Vagina (tissue), 2 donors: ENCODE measurements at regions not wholly inside any gene's neighbourhood (a gene's known extent, or its start where the extent isn't known, plus 50 kb on each side); places are given as distances from the start of the nearest gene placed in this dataset.

Experiments
- DNase-seq, 2 donors: peaks; one replicate each; pipeline ENCODE4 v3.0.0-alpha.2; 2017; ENCODE audit errors: extremely low spot score in 2 of 2
- H3K27ac ChIP-seq: fragments of 200-600 bp; sonication (generic); one replicate; pipeline ENCODE4 v1.5.1; 2019
- H3K27me3 ChIP-seq: fragments of 200-600 bp; sonication (generic); one replicate; pipeline ENCODE4 v1.5.1; 2019
- H3K36me3 ChIP-seq, 2 donors: fragments of 200-600 bp; sonication (generic); one replicate each; pipeline ENCODE4 v1.5.1; 2017 to 2019
- H3K4me1 ChIP-seq: fragments of 200-600 bp; sonication (generic); one replicate; pipeline ENCODE4 v1.5.1; 2019
- H3K4me3 ChIP-seq, 2 donors: fragments of 200-600 bp; sonication (generic); 1 replicate in 1 of 2; 2 replicates in 1 of 2; pipeline ENCODE4 v1.5.1; 2016 to 2019
- H3K9me3 ChIP-seq: fragments of 200-600 bp; sonication (generic); one replicate; pipeline ENCODE4 v1.5.1; 2019
- POLR2A ChIP-seq, 2 donors: fragments of 450-650 bp; IDR thresholded peaks; one replicate each; pipeline ENCODE4 v1.6.1; 2017; ENCODE audit warnings: antibody characterized with exemption in 2 of 2, mild to moderate bottlenecking in 2 of 2, moderate library complexity in 2 of 2
- POLR2AphosphoS5 ChIP-seq, 2 donors: sonication (generic); formaldehyde crosslinking; IDR thresholded peaks; one replicate each; pipeline ENCODE4 v1.9.0; 2017; ENCODE audit warnings: antibody characterized with exemption in 2 of 2, mild to moderate bottlenecking in 2 of 2, low read depth in 1 of 2; ENCODE audit not compliant: insufficient read depth in 1 of 2
- intact Hi-C: fragments of 100-400 bp; cut with DNase I; formaldehyde crosslinking; loops from one replicate; pipeline ENCODE4 v1.15.1; 2023
- TF ChIP-seq, protein P1 (sequence below), 3 experiments: fragments of 450-650 bp in 2 of 3; fragments of 200-600 bp in 1 of 3; sonication (generic) in 1 of 3; IDR thresholded peaks; one replicate each; pipeline ENCODE4 v1.5.1; 2017 to 2019; ENCODE audit warnings: antibody characterized with exemption in 3 of 3, mild to moderate bottlenecking in 2 of 3, moderate library complexity in 2 of 3

DNA sequence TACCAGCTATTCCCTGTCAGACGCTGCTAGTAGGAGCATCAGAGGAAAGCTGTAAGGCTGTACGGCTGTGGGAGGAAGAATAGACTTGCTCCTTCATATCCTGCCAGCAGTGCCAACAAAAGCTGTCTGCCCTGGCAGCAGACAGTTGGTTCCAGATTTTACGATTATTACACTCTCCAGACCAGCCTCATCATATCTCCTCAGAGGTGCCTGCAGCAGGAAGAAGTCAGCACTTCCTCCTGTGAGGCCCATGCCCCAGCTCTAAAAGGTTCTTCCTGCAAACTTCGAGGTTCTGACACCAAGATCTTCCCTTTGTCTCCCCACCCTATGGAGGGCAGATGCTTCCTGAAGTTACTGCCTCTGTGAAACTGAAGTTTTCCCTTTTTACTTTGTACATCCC is 537.7 kb upstream of the PKDCC start:
- intact Hi-C loops: no loop called here
- Histone ChIP-seq H3K27me3 (no peaks in the 10 kb centered on the region), H3K27ac (no peak overlapping the region), H3K4me1 (no peaks in the 10 kb centered on the region), H3K36me3 (no peaks in the 10 kb centered on the region), H3K9me3 (no peaks in the 10 kb centered on the region), H3K4me3 (no peak overlapping the region)
- DNase-seq: no peak
- no peak for TF ChIP-seq POLR2A (IDR thresholded peaks at IDR 0.05)
- TF ChIP-seq POLR2AphosphoS5 (IDR thresholded peaks at IDR 0.05; ENCODE audit: insufficient read depth in 1 of 2, low read depth in 1 of 2): no peak
- TF ChIP-seq, protein P1, sequence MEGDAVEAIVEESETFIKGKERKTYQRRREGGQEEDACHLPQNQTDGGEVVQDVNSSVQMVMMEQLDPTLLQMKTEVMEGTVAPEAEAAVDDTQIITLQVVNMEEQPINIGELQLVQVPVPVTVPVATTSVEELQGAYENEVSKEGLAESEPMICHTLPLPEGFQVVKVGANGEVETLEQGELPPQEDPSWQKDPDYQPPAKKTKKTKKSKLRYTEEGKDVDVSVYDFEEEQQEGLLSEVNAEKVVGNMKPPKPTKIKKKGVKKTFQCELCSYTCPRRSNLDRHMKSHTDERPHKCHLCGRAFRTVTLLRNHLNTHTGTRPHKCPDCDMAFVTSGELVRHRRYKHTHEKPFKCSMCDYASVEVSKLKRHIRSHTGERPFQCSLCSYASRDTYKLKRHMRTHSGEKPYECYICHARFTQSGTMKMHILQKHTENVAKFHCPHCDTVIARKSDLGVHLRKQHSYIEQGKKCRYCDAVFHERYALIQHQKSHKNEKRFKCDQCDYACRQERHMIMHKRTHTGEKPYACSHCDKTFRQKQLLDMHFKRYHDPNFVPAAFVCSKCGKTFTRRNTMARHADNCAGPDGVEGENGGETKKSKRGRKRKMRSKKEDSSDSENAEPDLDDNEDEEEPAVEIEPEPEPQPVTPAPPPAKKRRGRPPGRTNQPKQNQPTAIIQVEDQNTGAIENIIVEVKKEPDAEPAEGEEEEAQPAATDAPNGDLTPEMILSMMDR (IDR thresholded peaks at IDR 0.05): no peak

DNA sequence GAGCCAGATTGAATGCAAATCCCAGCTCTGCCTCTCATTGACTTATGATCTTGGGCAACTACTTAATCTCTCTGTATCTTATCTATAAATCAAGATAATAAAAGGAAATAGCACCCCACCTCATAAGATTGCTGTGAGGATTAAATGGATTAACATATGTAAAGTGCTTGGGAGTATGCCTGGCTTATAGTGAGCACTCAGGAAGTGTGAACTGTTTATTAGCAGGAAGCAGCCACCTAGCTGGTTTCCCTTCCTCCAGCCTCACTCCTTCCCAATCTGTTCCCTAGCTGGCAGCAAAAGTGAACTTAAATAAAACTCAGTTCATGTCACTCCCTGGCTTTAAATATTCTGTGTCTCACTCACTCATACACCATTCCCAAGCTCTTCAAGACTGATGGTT is 526.6 kb upstream of the PKDCC start:
- Histone ChIP-seq H3K27me3 (no peaks in the 10 kb centered on the region), H3K36me3 (no peaks in the 10 kb centered on the region), H3K4me1 (no peaks in the 10 kb centered on the region), H3K9me3 (no peaks in the 10 kb centered on the region), H3K4me3 (no peak overlapping the region), H3K27ac (no peak overlapping the region)
- DNase-seq: no peak
- intact Hi-C loops: no loop called here
- TF ChIP-seq, protein P1 (IDR thresholded peaks at IDR 0.05): no peak
- TF ChIP-seq POLR2A (IDR thresholded peaks at IDR 0.05): no peak
- TF ChIP-seq POLR2AphosphoS5 (IDR thresholded peaks at IDR 0.05; ENCODE audit: insufficient read depth in 1 of 2, low read depth in 1 of 2): no peak

DNA sequence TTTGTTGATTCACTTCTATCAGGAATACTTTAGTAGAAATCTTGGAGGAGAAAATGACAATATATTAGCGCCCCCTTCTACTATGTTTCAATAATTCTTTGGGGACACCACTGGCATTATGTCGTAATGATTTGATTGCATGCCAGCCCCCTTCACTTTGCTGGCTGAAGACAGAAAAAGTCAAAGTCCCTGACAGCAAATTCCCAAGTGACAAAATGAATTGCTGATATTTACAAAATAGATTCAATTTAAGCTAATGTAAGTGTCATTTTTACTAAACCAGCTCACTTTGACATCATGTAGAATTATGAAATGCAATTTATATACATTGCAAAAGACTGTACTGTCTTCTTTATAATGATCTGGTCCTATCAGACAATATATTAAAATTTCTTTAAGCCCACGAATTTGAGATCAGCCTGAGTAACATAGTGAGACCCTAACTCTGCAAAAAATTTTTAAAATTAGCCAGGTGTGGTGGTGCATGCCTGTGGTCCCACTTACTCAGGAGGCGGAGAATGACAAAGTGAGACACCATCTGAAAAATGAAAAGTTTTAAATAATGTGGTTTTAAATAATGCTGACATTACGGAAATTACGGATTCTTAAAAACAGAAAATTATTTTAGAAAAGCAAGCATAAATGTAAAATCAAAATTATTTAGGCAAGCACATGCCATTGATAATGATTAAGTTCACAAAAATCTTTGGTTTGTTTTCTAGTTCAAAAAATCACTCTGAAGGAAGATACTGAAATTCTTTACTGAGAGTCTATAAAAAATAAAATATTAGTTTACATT is 520.1 kb upstream of the PKDCC start:
- no peak overlapping the region for H3K27ac ChIP-seq
- TF ChIP-seq, protein P1 (IDR thresholded peaks at IDR 0.05): no peak
- TF ChIP-seq POLR2A (IDR thresholded peaks at IDR 0.05) (no peak), POLR2AphosphoS5 (IDR thresholded peaks at IDR 0.05; ENCODE audit: insufficient read depth in 1 of 2, low read depth in 1 of 2) (no peak)
- H3K9me3 ChIP-seq: no peaks in the 10 kb centered on the region
- H3K27me3 ChIP-seq: no peaks in the 10 kb centered on the region
- H3K36me3 ChIP-seq: no peaks in the 10 kb centered on the region
- no peak for DNase-seq
- no peak overlapping the region for H3K4me3 ChIP-seq
- intact Hi-C loops: no loop called here
- no peaks in the 10 kb centered on the region for H3K4me1 ChIP-seq

GRCh38 chr2:41535575-41535974 is 512.2 kb upstream of the PKDCC start:
- Histone ChIP-seq H3K36me3 (no peaks in the 10 kb centered on the region), H3K27ac (no peak overlapping the region), H3K4me1 (no peaks in the 10 kb centered on the region), H3K27me3 (no peaks in the 10 kb centered on the region), H3K9me3 (no peaks in the 10 kb centered on the region), H3K4me3 (no peak overlapping the region)
- DNase-seq: no peak
- intact Hi-C loops: no loop called here
- TF ChIP-seq, protein P1 (IDR thresholded peaks at IDR 0.05): no peak
- TF ChIP-seq POLR2A (IDR thresholded peaks at IDR 0.05): no peak

DNA sequence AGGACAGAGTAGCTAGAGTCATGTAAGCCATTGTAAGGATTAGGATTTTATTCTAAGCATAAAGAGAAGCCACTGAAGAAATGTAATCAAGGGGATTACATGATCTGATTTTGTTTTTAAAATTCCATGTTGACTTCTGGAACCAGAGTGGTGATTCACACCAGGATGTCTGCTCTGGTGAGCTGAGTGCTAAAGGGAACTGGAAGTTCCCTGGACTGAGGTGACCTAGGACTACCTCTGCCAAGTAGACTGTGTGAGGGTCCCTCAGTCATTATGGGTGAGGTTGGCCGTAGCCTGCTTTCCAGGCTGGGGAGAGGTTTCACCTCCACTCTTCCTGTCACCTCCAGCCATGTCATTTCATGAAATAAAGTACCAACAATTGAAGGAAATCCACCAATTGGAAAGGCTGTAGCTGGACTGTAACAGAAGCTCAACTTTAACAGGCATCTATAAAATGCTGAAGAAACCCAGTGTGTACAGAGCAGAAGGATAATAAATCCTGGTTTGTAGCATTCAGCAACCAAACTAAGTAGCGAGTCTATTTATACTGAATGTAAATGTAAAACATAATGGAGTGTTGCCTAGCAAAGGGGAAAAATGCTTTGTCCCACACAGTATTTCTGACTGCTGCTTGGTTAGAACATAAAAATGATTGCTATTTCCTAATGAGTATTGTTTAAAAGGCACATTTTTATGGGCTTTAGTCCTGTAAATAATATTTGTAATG is 507.4 kb upstream of the PKDCC start:
- TF ChIP-seq, protein P1 (IDR thresholded peaks at IDR 0.05): no peak
- no peak for TF ChIP-seq POLR2AphosphoS5 (IDR thresholded peaks at IDR 0.05; ENCODE audit: insufficient read depth in 1 of 2, low read depth in 1 of 2)
- TF ChIP-seq POLR2A (IDR thresholded peaks at IDR 0.05): no peak
- intact Hi-C loops: loop anchor here (5.0 kb wide), 1 partner anchor 552 kb away; no protein-coding TSS in a partner anchor
- H3K27ac ChIP-seq: no peak overlapping the region
- H3K4me3 ChIP-seq: no peak overlapping the region
- no peaks in the 10 kb centered on the region for H3K4me1 ChIP-seq
- DNase-seq: no peak
- no peaks in the 10 kb centered on the region for H3K27me3 ChIP-seq
- H3K36me3 ChIP-seq: no peaks in the 10 kb centered on the region
- no peaks in the 10 kb centered on the region for H3K9me3 ChIP-seq
